Breast epithelium (tissue), 3 donors: ENCODE measurements at regions not wholly inside any gene's neighbourhood (a gene's known extent, or its start where the extent isn't known, plus 50 kb on each side); places are given as distances from the start of the nearest gene placed in this dataset.

Source experiments
- CTCF ChIP-seq, 3 donors: fragments of 450-650 bp; IDR thresholded peaks; one replicate each; pipeline ENCODE4 v1.5.1; 2016 to 2017; ENCODE audit warnings: antibody characterized with exemption in 3 of 3, mild to moderate bottlenecking in 3 of 3, moderate library complexity in 3 of 3
- POLR2A ChIP-seq: fragments of 450-650 bp; IDR thresholded peaks from one replicate; pipeline ENCODE4 v1.6.1; 2016; ENCODE audit warnings: antibody characterized with exemption, mild to moderate bottlenecking, moderate library complexity
- POLR2AphosphoS5 ChIP-seq, 3 donors: sonication (generic); formaldehyde crosslinking; IDR thresholded peaks; one replicate each; pipeline ENCODE4 v1.6.1; 2017; ENCODE audit warnings: antibody characterized with exemption in 3 of 3

- TF ChIP-seq POLR2A: no peak
- TF ChIP-seq CTCF (IDR thresholded peaks at IDR 0.05): no peak
- TF ChIP-seq POLR2AphosphoS5 (IDR thresholded peaks at IDR 0.05): no peak
Observed at GRCh38 chr16:86293906-86294305, 216.4 kb upstream of the FOXF1 start.
